Medulla oblongata (tissue), 1 donor: ENCODE measurements at regions not wholly inside any gene's neighbourhood (a gene's known extent, or its start where the extent isn't known, plus 50 kb on each side); places are given as distances from the start of the nearest gene placed in this dataset.
"Not testable (repeated sequence)": the region's sequence is repeated elsewhere in the genome, so short reads cannot be mapped to it uniquely, and the experiment has no call there.

Experiments
- DNase-seq: peaks from one replicate; pipeline ENCODE4 v3.0.0-alpha.2; 2015; ENCODE audit errors: extremely low spot score

DNA sequence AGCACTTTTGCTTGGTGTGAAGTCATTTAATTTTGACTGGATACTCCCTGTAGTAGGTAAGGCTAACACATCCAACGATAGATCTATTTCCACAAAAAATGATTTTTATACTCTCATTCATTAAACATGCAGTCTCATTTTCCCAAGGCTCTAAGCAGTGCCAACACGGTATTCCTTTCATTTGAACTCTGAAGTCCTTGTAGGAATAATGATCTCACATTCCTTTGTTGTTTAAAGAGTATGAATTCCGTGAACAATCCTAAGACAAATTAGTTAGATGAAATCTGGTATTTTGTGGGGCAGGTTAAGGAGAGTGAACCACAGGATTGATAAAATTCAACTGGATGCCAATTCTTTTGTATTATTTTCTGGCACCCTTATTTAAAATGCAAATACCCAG is 66.6 kb downstream of the LACC1 start:
- DNase-seq = no peak

DNA sequence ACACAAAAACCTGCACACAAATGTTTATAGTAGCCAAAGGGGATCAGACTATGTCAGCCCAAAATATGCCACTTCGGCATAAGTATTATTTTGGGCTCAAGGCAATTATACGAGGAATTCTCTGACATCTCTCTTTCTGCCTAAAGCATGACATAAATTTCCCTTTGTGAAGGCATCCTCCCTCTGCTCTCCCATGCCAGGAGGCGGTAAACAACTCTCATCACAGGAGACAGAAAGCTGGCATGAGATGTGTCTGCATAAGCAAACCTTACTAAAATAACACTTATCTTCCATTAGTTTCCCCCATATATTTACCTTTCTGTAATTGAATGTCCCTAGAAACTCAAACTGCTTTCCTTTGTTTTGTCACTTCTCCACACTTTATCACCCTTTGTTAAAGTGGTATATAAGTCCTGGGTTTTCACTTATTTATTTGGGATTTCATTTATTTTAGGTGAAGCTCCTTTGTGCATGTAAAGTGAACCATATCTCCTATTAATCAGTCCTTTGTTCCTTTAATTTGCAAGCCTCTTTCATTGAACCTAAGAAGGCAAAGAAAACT is 68.3 kb downstream of the LACC1 start:
- DNase-seq = no peak

DNA sequence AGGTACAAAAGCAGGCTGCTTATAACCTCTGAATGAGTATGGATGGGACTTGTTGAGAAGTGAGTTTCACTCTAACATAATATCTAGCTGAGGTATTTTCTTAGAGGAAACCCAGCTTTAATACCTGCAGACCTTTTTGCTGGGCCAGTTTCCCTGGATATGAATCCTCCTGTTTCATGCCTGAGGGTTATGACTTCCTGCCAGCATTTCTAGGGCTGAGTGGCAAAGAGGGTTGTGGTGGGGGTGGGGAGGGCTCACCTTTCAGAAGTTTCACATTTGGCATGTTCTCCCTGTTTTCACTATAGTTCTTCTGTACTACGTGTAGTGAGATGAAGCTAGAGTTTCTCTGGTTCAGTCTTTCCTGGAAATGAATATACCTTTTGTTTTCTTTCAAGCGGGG is 73.7 kb downstream of the LACC1 start:
- no peak for DNase-seq

DNA sequence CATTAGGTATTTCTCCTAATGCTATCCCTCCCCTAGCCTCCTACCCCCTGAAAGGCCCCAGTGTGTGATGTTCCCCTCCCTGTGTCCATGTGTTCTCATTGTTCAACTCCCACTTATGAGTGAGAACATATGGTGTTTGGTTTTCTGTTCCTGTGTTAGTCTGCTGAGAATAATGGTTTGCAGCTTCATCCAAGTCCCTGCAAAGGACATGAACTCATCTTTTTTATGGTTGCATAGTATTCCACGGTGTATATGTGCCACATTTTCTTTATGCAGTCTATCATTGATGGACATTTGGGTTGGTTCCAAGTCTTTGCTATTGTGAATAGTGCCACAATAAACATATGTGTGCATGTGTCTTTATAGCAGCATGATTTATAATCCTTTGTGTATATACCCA is 77.3 kb downstream of the LACC1 start:
- not testable (repeated sequence) for DNase-seq

DNA sequence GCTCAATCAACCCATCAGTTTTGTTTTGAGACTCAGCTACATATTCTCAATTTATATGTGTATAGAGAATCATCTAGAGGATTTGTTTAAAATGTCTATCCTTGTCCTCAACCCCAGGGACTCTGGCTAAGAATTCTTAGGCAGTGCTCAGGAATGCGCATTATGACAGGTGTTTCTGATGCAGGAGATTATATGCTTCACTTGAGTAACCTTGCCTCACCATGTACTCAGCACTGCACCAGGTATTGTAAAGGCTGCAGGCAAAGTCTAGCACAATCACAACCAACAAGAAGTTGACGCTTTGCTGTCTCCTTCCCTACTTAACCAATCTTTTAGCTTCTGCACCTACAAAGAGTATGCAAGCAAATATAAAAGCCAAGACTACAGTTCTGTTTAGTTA is 79.6 kb downstream of the LACC1 start:
- DNase-seq = no peak

DNA sequence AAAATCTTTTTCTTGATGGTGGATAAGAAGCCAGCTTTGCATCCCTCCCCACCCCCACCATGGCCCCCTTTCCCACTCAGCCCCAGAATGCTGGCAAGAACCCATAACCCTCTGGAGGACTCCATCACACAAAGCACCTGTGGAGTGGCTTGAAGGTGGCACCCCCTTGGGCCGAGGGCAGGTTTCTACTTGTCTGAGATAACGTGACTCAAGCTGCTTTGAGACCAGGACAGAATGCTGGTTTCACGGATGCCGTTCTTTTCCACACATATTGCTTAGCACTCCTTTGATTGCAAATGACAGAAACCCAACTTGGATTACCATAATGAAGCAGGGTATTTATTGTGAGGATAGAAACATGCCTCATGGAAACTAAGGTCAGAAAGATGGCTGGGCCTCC is 82.2 kb downstream of the LACC1 start:
- DNase-seq = no peak

DNA sequence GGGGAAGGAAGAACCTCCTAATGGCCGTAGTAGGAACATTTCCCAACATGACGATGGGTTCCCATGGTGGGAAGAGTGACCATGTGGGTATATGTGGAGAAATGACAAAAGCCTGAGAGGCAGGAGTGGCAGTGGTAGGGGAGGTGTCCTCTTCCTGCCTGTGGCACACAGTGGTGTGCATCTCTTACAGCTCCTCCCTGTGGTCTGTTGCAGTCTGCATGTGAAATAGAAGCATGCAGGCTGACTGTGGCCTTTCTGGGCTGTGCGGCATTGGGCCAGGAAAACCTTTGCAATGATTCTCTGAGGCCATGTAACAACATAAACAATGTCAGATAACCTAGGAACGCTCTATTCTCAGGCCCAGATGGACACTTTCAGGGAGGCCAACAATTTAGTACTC is 84.0 kb downstream of the LACC1 start:
- no peak for DNase-seq

DNA sequence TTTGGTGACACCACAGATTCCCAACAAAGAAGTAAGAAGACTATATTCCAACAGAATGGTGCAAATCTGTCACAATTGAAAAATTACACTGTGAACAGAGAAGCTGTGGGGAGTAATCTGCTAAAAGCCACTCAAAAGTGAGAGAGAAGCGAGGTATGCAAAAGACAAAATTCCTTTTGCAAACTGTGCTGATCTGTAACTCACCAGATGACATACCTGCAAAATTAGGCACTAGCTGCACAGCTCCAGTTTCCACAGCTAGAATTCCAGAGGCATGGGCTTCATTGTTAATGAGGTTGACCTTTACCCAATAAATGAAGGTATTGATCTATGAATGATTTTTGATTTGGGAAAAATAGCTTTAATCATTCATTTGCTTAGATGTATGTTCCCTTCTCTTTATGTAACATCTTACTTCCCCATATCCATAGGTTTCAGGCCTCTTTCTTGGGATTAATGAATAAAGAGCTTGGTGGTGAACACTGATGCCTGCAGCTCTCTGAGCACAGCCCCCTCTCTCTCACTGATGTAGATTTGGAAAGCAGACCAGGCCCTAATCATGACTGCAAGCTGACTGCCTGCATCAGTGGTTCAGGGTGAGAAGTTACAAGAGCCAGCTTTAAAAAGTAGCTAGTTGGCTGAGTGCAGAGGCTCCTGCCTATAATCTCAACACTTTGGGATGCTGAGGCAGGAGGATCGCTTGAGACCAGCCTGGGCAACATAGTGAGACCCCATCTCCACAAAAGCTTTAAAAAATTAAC is 85.2 kb downstream of the LACC1 start:
- no peak for DNase-seq

DNA sequence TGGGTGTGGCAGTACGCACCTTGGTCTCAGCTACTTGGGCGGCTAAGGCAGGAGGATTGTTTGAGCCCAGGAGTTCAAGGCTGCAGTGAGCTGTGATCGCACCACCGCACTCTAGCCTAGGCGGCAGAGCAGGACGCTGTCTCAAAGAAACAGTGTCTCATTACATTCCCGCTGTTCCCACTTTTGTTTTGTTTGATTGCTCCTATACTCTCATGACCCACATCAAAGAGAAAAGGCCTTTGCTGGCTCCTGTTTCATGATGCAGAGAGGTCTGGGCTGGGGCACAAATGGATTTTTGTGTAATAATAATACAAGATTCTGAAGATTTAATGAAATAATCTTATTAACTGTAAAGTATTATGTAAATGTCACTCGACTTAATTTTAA is 85.7 kb downstream of the LACC1 start:
- DNase-seq = no peak

DNA sequence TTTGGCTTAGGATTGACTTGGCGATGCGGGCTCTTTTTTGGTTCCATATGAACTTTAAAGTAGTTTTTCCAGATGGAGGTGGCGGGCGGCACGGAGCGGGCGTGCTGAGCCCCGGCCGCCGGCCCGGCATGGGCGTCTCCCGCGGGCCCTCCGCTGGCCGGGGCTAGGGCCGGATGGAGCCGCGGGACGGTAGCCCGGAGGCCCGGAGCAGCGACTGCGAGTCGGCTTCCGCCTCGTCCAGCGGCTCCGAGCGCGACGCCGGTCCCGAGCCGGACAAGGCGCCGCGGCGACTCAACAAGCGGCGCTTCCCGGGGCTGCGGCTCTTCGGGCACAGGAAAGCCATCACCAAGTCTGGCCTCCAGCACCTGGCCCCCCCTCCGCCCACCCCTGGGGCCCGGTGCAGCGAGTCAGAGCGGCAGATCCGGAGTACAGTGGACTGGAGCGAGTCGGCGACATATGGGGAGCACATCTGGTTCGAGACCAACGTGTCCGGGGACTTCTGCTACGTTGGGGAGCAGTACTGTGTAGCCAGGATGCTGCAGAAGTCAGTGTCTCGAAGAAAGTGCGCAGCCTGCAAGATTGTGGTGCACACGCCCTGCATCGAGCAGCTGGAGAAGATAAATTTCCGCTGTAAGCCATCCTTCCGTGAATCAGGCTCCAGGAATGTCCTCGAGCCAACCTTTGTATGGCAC is 88.7 kb downstream of the LACC1 start:
- not testable (repeated sequence) for DNase-seq

DNA sequence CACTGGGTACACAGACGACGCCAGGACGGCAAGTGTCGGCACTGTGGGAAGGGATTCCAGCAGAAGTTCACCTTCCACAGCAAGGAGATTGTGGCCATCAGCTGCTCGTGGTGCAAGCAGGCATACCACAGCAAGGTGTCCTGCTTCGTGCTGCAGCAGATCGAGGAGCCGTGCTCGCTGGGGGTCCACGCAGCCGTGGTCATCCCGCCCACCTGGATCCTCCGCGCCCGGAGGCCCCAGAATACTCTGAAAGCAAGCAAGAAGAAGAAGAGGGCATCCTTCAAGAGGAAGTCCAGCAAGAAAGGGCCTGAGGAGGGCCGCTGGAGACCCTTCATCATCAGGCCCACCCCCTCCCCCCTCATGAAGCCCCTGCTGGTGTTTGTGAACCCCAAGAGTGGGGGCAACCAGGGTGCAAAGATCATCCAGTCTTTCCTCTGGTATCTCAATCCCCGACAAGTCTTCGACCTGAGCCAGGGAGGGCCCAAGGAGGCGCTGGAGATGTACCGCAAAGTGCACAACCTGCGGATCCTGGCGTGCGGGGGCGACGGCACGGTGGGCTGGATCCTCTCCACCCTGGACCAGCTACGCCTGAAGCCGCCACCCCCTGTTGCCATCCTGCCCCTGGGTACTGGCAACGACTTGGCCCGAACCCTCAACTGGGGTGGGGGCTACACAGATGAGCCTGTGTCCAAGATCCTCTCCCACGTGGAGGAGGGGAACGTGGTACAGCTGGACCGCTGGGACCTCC is 89.4 kb downstream of the LACC1 start:
- not testable (repeated sequence) for DNase-seq

DNA sequence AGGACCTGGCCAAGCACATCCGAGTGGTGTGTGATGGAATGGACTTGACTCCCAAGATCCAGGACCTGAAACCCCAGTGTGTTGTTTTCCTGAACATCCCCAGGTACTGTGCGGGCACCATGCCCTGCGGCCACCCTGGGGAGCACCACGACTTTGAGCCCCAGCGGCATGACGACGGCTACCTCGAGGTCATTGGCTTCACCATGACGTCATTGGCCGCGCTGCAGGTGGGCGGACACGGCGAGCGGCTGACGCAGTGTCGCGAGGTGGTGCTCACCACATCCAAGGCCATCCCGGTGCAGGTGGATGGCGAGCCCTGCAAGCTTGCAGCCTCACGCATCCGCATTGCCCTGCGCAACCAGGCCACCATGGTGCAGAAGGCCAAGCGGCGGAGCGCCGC is 90.2 kb downstream of the LACC1 start:
- not testable (repeated sequence) for DNase-seq

DNA sequence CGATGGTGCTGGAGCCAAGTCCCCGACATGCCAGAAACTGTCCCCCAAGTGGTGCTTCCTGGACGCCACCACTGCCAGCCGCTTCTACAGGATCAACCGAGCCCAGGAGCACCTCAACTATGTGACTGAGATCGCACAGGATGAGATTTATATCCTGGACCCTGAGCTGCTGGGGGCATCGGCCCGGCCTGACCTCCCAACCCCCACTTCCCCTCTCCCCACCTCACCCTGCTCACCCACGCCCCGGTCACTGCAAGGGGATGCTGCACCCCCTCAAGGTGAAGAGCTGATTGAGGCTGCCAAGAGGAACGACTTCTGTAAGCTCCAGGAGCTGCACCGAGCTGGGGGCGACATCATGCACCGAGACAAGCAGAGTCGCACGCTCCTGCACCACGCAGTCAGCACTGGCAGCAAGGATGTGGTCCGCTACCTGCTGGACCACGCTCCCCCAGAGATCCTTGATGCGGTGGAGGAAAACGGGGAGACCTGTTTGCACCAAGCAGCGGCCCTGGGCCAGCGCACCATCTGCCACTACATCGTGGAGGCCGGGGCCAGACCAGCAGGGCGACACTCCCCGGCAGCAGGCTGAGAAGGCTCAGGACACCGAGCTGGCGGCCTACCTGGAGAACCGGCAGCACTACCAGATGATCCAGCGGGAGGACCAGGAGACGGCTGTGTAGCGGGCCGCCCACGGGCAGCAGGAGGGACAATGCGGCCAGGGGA is 91.0 kb downstream of the LACC1 start:
- DNase-seq = not testable (repeated sequence)

DNA sequence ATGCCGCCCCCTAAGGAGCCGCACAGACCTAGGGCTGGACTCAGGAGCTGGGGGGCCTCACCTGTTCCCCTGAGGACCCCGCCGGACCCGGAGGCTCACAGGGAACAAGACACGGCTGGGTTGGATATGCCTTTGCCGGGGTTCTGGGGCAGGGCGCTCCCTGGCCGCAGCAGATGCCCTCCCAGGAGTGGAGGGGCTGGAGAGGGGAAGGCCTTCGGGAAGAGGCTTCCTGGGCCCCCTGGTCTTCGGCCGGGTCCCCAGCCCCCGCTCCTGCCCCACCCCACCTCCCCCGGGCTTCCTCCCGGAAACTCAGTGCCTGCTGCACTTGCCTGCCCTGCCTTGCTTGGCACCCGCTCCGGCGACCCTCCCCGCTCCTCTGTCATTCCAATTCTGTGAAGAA is 91.6 kb downstream of the LACC1 start:
- not testable (repeated sequence) for DNase-seq

DNA sequence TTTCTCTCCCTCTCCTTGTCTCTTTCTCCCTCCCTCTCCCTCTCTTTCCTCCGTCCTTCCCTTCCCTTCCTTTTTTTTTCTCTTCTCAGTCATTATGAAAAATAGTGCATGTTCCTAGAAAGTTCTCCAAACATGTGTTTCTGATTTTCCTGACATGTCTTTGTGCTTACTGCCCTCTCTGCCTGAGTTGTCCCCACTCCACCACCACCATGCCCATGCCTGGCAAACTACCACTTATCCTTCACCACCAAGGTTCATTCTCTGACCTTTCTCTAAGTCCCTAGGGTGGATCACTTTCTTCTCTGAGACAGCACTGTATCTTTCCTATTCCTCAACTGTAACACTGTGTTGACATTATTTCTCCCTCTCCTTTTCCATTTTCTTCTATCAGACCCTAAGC is 98.2 kb downstream of the LACC1 start:
- no peak for DNase-seq

DNA sequence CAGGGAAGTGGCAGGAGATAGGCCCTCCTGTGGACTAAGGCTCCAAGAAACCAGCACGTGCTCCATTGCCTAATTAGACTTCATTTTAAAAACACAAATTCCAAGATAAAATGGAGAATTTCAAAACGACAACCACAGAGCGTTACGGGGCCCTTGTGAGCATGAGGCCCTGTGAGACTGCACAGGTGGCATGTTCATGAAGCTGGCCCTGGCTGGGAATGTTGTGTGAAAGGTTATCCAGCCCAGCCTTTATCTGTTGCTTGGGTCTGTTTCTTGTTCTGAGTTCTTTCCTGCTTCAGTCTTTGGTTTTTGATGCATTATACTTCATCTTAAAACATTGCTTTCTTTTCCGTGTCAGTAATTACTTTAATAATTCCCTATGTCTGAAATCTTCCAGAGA is 99.0 kb downstream of the LACC1 start:
- no peak for DNase-seq

DNA sequence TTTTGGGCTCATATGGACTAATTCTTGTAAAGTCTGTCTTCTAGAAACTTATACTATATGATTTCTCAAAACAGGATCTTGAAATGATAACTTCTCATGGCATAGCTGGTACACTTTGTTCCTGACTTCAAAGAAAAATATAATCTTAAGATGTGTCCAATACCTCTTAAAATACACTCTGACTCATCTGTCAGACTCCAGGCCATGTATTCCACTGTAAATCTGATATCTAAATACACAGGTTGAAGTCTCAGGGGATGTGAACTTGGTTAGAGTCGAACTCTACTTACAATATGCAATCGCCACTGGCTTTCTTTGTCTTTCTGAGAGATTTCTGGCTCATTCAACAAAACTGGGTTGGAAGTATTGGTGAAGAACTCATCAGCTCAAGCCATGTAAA is 99.8 kb downstream of the LACC1 start:
- DNase-seq = no peak

DNA sequence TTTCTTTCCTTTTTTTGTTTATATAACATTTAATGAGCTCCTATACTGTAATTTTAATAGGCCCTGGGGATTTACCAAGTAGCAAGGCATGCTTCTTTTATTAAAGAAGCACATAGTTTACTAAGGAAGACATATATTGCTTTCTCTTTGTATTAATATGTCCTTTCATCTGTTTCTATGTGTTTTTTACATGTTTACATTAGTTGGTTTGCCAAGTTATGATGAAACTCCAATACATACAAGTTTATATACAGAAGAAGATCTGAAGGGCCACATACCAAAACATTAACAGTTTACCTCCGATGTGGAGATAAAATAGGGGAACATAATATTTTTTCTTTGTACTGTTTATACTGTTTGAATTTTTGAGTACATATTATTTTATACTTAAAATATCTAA is 100.9 kb downstream of the LACC1 start:
- no peak for DNase-seq

DNA sequence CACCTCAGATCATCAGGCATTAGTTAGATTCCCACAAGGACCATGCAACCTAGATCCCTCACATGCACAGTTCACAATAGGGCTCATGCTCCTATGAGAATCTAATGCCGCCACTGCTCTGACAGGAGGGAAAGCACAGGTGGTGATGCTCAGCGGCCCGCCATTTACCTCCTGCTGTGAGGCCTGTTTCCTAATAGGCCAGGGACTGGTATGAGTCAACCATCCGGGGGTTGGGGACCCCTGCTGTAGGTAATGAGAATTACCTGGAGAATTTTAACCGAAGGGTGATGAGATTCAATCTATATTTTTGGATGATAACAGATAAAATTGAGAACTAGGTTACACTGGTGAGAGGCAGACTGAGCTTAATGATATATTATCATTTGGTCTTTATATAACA is 101.4 kb downstream of the LACC1 start:
- DNase-seq = no peak

DNA sequence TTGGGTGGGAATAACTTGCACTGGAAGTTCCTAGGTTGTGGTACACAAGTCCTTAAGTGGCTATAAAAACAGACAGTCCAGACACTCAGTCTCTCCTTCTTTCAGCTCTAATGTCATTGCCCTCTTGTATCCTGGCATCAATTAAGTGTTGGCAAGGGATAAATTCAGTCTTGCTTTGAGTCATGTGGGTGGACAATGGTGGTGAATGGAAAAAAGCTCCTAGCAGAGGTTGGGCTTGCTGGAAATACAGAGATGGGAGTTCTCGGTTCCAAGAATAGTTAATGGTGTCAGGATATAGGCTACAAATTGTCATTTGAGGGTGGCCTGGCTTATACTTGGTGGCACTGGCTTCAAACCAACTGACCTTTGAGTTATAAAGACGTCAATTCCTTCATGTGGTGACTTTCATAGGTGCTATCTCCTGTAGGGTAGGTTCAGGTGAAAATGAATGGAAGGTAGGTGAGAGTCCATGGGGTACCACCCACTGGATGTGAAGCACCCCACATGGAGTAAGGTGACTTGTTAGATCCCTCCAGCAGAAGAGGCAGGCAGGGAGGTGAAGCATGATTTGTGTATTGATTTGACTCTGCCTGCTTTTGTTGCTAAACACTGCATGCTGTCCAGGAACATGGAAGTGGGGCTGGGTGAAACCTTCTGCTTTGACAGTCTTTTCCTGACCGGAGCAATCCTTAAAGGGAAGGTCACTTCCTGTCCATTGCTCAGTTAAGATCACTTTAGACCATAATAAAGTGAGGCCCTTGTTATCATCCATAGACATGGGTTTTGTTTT is 102.0 kb downstream of the LACC1 start:
- peak; percentile 60 for DNase-seq

DNA sequence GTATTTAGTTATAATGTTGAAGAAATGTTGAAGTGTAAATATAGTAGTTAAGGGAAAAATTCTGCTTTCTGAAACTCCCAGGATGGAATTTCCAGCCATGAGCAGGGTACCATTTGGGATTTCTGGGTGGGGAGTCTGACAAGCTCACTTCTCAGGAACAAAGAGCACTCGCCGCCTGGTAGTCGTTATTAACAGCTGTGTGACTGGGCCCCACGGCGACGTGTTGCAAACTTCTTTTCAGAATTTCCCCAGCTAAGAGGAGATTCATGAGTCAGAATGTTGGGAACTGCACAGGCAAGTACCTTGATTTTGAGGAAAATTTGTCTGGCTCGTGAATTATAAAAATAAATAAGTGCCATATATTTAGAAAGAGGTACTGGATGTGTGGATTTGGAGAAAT is 103.7 kb downstream of the LACC1 start:
- DNase-seq = no peak
